ENCODE measurements at regions not wholly inside any gene's neighbourhood (a gene's known extent, or its start where the extent isn't known, plus 50 kb on each side); places are given as distances from the start of the nearest gene placed in this dataset.

DNA sequence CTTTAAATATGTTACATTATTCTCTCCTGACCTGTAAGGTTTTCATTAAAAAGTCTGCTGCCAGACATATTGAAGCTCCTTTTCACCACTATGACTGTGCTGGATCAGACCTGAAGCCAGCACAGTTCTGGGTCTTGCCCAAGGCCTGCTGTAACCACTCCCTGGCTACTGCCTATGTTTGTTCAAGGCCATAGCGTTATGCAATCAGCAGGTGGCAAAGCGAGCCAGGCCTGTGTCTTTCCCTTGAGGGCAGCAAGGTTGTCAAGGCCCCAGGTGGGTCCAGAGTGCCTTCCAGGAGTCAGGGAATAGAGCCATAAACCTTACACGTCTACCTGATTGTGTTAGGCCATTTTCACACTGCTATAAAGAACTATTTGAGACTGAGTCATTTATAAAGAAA is 496.8 kb upstream of the PCDH9 start:
- H4K20me1 ChIP-seq (ENCODE audit: control insufficient read depth, insufficient read depth): no peaks in the 10 kb centered on the region
- FAIRE-seq (no peak), ATAC-seq (no peak), DNase-seq (ENCODE audit: low read depth, low spot score) (no peak)
- no peak overlapping the region for H2AFZ ChIP-seq (ENCODE audit: control insufficient read depth, low read depth, low read length)
- H3K9ac ChIP-seq (ENCODE audit: control insufficient read depth, insufficient read depth, low read length): no peak overlapping the region
- H3K79me2 ChIP-seq (ENCODE audit: control insufficient read depth, insufficient read depth, low read length): no peaks in the 10 kb centered on the region
- H3K27ac ChIP-seq (ENCODE audit: control insufficient read depth, insufficient read depth): no peak overlapping the region
- H3K9me3 ChIP-seq (replicated peaks; ENCODE audit: control insufficient read depth, insufficient read depth, low read length): no peaks in the 10 kb centered on the region
- ChIA-PET RAD21 (ENCODE audit: unreplicated experiment) (interaction anchor here (1.2 kb wide), 1 partner anchor 10 kb away, joined by 3 read pairs; no protein-coding TSS in a partner anchor), CTCF (no interaction called here), SMC1A (ENCODE audit: uncharacterized antibody, unreplicated experiment) (interaction anchor here (0.7 kb wide), 1 partner anchor 256 kb away, joined by 3 read pairs; no protein-coding TSS in a partner anchor), POLR2A (interaction anchor here (0.5 kb wide), 1 partner anchor 61 kb away, joined by 3 read pairs; no protein-coding TSS in a partner anchor)
- in situ Hi-C loops (cut with MboI): no loop called here
- no peaks in the 10 kb centered on the region for H3K36me3 ChIP-seq (ENCODE audit: control insufficient read depth in 2 of 2, insufficient read depth in 2 of 2, low read length in 1 of 2)
- H3K4me2 ChIP-seq (ENCODE audit: control insufficient read depth, insufficient read depth): no peak overlapping the region
- no peaks in the 10 kb centered on the region for H3K27me3 ChIP-seq (replicated peaks in 1 of 2; ENCODE audit: control insufficient read depth in 2 of 2, insufficient read depth in 2 of 2, low read length in 1 of 2)
- no peak overlapping the region for H3K4me3 ChIP-seq
- intact Hi-C loops (cut with micrococcal nuclease; ENCODE audit: unreplicated experiment): no loop called here
- TF ChIP-seq RELB (IDR thresholded peaks at IDR 0.05; ENCODE audit: low read depth): no peak
- TF ChIP-seq ESRRA (IDR thresholded peaks at IDR 0.05; ENCODE audit: low read length): no peak
- TF ChIP-seq ZZZ3 (IDR thresholded peaks at IDR 0.05; ENCODE audit: control insufficient read depth, insufficient read length, low read depth): no peak
- TF ChIP-seq ETV6 (conservative IDR thresholded peaks at IDR 0.05 in 1 of 2, IDR thresholded peaks at IDR 0.05 in 1 of 2; ENCODE audit: borderline replicate concordance in 1 of 2, low read depth in 1 of 2): no peak
- TF ChIP-seq SREBF1 (IDR thresholded peaks at IDR 0.05; ENCODE audit: low read length): no peak
- no peak for TF ChIP-seq IRF4 (IDR thresholded peaks at IDR 0.05; ENCODE audit: low read depth, low read length)
- TF ChIP-seq ZBED1 (IDR thresholded peaks at IDR 0.05; ENCODE audit: borderline replicate concordance): no peak
- no peak for TF ChIP-seq MEF2A (IDR thresholded peaks at IDR 0.05; ENCODE audit: insufficient read depth, low read depth, low read length)
- TF ChIP-seq SUPT20H (IDR thresholded peaks at IDR 0.05; ENCODE audit: borderline replicate concordance, control insufficient read depth, low read depth, low read length): no peak
- TF ChIP-seq MAX (IDR thresholded peaks at IDR 0.05; ENCODE audit: low read depth, low read length): no peak
- TF ChIP-seq ATF2 (IDR thresholded peaks at IDR 0.05; ENCODE audit: low read length): no peak
- TF ChIP-seq, protein P1, sequence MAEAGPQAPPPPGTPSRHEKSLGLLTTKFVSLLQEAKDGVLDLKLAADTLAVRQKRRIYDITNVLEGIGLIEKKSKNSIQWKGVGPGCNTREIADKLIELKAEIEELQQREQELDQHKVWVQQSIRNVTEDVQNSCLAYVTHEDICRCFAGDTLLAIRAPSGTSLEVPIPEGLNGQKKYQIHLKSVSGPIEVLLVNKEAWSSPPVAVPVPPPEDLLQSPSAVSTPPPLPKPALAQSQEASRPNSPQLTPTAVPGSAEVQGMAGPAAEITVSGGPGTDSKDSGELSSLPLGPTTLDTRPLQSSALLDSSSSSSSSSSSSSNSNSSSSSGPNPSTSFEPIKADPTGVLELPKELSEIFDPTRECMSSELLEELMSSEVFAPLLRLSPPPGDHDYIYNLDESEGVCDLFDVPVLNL (IDR thresholded peaks at IDR 0.05; ENCODE audit: low read depth, low read length): no peak
- no peak for TF ChIP-seq CBX5 (IDR thresholded peaks at IDR 0.05; ENCODE audit: low read depth)
- TF ChIP-seq ZNF274 (IDR thresholded peaks at IDR 0.05; ENCODE audit: insufficient read depth, insufficient read length): no peak
- TF ChIP-seq, protein P2, sequence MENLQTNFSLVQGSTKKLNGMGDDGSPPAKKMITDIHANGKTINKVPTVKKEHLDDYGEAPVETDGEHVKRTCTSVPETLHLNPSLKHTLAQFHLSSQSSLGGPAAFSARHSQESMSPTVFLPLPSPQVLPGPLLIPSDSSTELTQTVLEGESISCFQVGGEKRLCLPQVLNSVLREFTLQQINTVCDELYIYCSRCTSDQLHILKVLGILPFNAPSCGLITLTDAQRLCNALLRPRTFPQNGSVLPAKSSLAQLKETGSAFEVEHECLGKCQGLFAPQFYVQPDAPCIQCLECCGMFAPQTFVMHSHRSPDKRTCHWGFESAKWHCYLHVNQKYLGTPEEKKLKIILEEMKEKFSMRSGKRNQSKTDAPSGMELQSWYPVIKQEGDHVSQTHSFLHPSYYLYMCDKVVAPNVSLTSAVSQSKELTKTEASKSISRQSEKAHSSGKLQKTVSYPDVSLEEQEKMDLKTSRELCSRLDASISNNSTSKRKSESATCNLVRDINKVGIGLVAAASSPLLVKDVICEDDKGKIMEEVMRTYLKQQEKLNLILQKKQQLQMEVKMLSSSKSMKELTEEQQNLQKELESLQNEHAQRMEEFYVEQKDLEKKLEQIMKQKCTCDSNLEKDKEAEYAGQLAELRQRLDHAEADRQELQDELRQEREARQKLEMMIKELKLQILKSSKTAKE (IDR thresholded peaks at IDR 0.05; ENCODE audit: low read depth, poor library complexity, severe bottlenecking): no peak
- no peak for TF ChIP-seq MYC (IDR thresholded peaks at IDR 0.05; ENCODE audit: insufficient read depth, insufficient read length, insufficient replicate concordance, low read length, severe bottlenecking)
- no peak for TF ChIP-seq NFIC (IDR thresholded peaks at IDR 0.05; ENCODE audit: low read depth, low read length)
- H3K4me1 ChIP-seq (ENCODE audit: control insufficient read depth, insufficient read depth, low read length): no peaks in the 10 kb centered on the region
- 2% methylated on average over 3 of the region's 3 CpGs for WGBS (ENCODE audit: insufficient coverage, insufficient replicate concordance, low lambda C conversion rate, missing lambda C conversion rate)
- no TSS peak for BruUV-seq (replicated peaks)
